Astrocyte (in vitro differentiated cells and primary cell): ENCODE measurements at regions not wholly inside any gene's neighbourhood (a gene's known extent, or its start where the extent isn't known, plus 50 kb on each side); places are given as distances from the start of the nearest gene placed in this dataset.

ENCODE experiments used
- DNase-seq: peaks from one replicate; pipeline ENCODE4 v3.0.0-alpha.2; 2010; ENCODE audit warnings: low read depth
- FAIRE-seq: peaks from 2 replicates; lab custom pipeline; 2011; peaks lifted over from hg19 to GRCh38; lab: Jason Lieb, UNC
- H2AFZ ChIP-seq: 2 replicates; pipeline ENCODE4 v1.6.0; 2012; ENCODE audit warnings: low read depth, low read length, inconsistent platforms
- H3K27ac ChIP-seq: 2 replicates; pipeline ENCODE4 v1.5.1; 2011; ENCODE audit warnings: low read depth, low read length, inconsistent platforms
- H3K27me3 ChIP-seq: 2 replicates; pipeline ENCODE4 v1.6.0; 2011; ENCODE audit warnings: low read length, inconsistent platforms; ENCODE audit not compliant: insufficient read depth
- H3K36me3 ChIP-seq: 2 replicates; pipeline ENCODE4 v1.5.1; 2011; ENCODE audit warnings: low read length, inconsistent platforms; ENCODE audit not compliant: insufficient read depth
- H3K4me1 ChIP-seq: 2 replicates; pipeline ENCODE4 v1.5.1; 2011; ENCODE audit warnings: low read length, inconsistent platforms; ENCODE audit not compliant: insufficient read depth
- H3K4me2 ChIP-seq: 2 replicates; pipeline ENCODE4 v1.6.0; 2012; ENCODE audit warnings: low read length, inconsistent platforms
- H3K4me3 ChIP-seq: 2 replicates; pipeline ENCODE4 v1.5.1; 2011; ENCODE audit warnings: low read depth, mild to moderate bottlenecking, low read length, inconsistent platforms; ENCODE audit not compliant: insufficient read depth
- H3K79me2 ChIP-seq: 2 replicates; pipeline ENCODE4 v1.6.0; 2012; ENCODE audit warnings: mild to moderate bottlenecking, low read length, inconsistent platforms; ENCODE audit not compliant: insufficient read depth
- H3K9ac ChIP-seq: 2 replicates; pipeline ENCODE4 v1.6.0; 2012; ENCODE audit warnings: mild to moderate bottlenecking, low read length, inconsistent platforms
- H3K9me3 ChIP-seq: 2 replicates; pipeline ENCODE4 v1.5.1; 2012; ENCODE audit warnings: low read depth, mild to moderate bottlenecking, low read length, inconsistent platforms; ENCODE audit not compliant: insufficient read depth
- H4K20me1 ChIP-seq: 2 replicates; pipeline ENCODE4 v1.6.0; 2012; ENCODE audit warnings: low read length, inconsistent platforms; ENCODE audit not compliant: insufficient read depth
- H3K27ac Mint-ChIP-seq: one replicate; pipeline ENCODE4 v1.8.0; 2021; ENCODE audit warnings: mild to moderate bottlenecking, mixed read lengths; ENCODE audit not compliant: unreplicated experiment
- H3K27me3 Mint-ChIP-seq: one replicate; pipeline ENCODE4 v1.8.0; 2021; ENCODE audit warnings: low read depth, mixed read lengths; ENCODE audit not compliant: unreplicated experiment
- H3K36me3 Mint-ChIP-seq: one replicate; pipeline ENCODE4 v1.8.0; 2021; ENCODE audit warnings: low read depth, mixed read lengths; ENCODE audit not compliant: unreplicated experiment
- H3K4me1 Mint-ChIP-seq: one replicate; pipeline ENCODE4 v1.8.0; 2021; ENCODE audit warnings: low read depth, mixed read lengths; ENCODE audit not compliant: unreplicated experiment
- H3K4me3 Mint-ChIP-seq: one replicate; pipeline ENCODE4 v1.8.0; 2021; ENCODE audit warnings: mild to moderate bottlenecking, moderate library complexity, mixed read lengths; ENCODE audit not compliant: unreplicated experiment
- H3K9me3 Mint-ChIP-seq: one replicate; pipeline ENCODE4 v1.8.0; 2021; ENCODE audit warnings: mild to moderate bottlenecking, mixed read lengths; ENCODE audit not compliant: unreplicated experiment
- CTCF ChIP-seq: IDR thresholded peaks from 2 replicates; pipeline ENCODE4 v1.5.1; 2011; ENCODE audit warnings: low read depth, mild to moderate bottlenecking, inconsistent platforms, low read length, moderate library complexity; ENCODE audit not compliant: insufficient read depth
- EZH2 ChIP-seq: IDR thresholded peaks from 2 replicates; pipeline ENCODE4 v1.6.1; 2012; ENCODE audit warnings: mild to moderate bottlenecking, low read length, inconsistent platforms; ENCODE audit not compliant: insufficient read depth

GRCh38 chr22:48670731-48671130, 1156.9 kb downstream of the BRD1 start:
- TF ChIP-seq CTCF (no peak), EZH2 (no peak)
- Mint-ChIP-seq H3K9me3 (peaks cover 20% of the 10 kb centered on the region), H3K27me3 (no peaks in the 10 kb centered on the region), H3K4me1 (peaks cover 3% of the 10 kb centered on the region), H3K36me3 (peaks cover 11% of the 10 kb centered on the region), H3K27ac (no peak overlapping the region), H3K4me3 (no peak overlapping the region)
- Histone ChIP-seq H3K4me3 (no peak overlapping the region), H3K27me3 (no peaks in the 10 kb centered on the region), H3K4me2 (no peak overlapping the region), H3K4me1 (no peaks in the 10 kb centered on the region), H4K20me1 (no peaks in the 10 kb centered on the region), H3K79me2 (no peaks in the 10 kb centered on the region), H3K9ac (no peak overlapping the region), H3K27ac (no peak overlapping the region), H3K36me3 (no peaks in the 10 kb centered on the region), H2AFZ (no peak overlapping the region), H3K9me3 (peaks cover 8% of the 10 kb centered on the region)
- DNase-seq (no peak), FAIRE-seq (no peak)

- Histone ChIP-seq H4K20me1 (no peaks in the 10 kb centered on the region), H3K9me3 (peaks cover 8% of the 10 kb centered on the region), H3K9ac (no peak overlapping the region), H3K79me2 (no peaks in the 10 kb centered on the region), H3K4me3 (no peak overlapping the region), H3K36me3 (no peaks in the 10 kb centered on the region), H3K4me2 (no peak overlapping the region), H3K4me1 (no peaks in the 10 kb centered on the region), H3K27me3 (no peaks in the 10 kb centered on the region), H3K27ac (no peak overlapping the region), H2AFZ (no peak overlapping the region)
- Mint-ChIP-seq H3K9me3 (peaks cover 23% of the 10 kb centered on the region), H3K27ac (no peak overlapping the region), H3K36me3 (peaks cover 11% of the 10 kb centered on the region), H3K4me3 (no peak overlapping the region), H3K27me3 (no peaks in the 10 kb centered on the region), H3K4me1 (peaks cover 6% of the 10 kb centered on the region)
- no peak for DNase-seq
- no peak for FAIRE-seq
- TF ChIP-seq CTCF (no peak), EZH2 (no peak)
These were observed 1157.5 kb downstream of the BRD1 start for GRCh38 chr22:48669986-48670716.

GRCh38 chr22:48669226-48669625, 1158.4 kb downstream of the BRD1 start:
- Histone ChIP-seq H3K9me3 (peaks cover 8% of the 10 kb centered on the region), H4K20me1 (no peaks in the 10 kb centered on the region), H3K4me3 (no peak overlapping the region), H3K27ac (no peak overlapping the region), H3K79me2 (no peaks in the 10 kb centered on the region), H3K4me2 (no peak overlapping the region), H3K27me3 (no peaks in the 10 kb centered on the region), H3K9ac (no peak overlapping the region), H3K4me1 (no peaks in the 10 kb centered on the region), H2AFZ (no peak overlapping the region), H3K36me3 (no peaks in the 10 kb centered on the region)
- Mint-ChIP-seq H3K27ac (no peak overlapping the region), H3K4me1 (peaks cover 6% of the 10 kb centered on the region), H3K9me3 (peaks cover 23% of the 10 kb centered on the region), H3K27me3 (no peaks in the 10 kb centered on the region), H3K36me3 (peaks cover 14% of the 10 kb centered on the region), H3K4me3 (no peak overlapping the region)
- TF ChIP-seq EZH2: no peak
- TF ChIP-seq CTCF: no peak
- no peak for DNase-seq
- FAIRE-seq: no peak
